Stomach smooth muscle (tissue), 2 donors: ENCODE measurements at regions not wholly inside any gene's neighbourhood (a gene's known extent, or its start where the extent isn't known, plus 50 kb on each side); places are given as distances from the start of the nearest gene placed in this dataset.
"Not testable (repeated sequence)": the region's sequence is repeated elsewhere in the genome, so short reads cannot be mapped to it uniquely, and the experiment has no call there.

Experiments used
- H3K27ac ChIP-seq: one replicate; pipeline ENCODE4 v1.7.0; 2013; ENCODE audit warnings: mild to moderate bottlenecking, low read length, inconsistent platforms
- H3K27me3 ChIP-seq, 2 donors: one replicate each; pipeline ENCODE4 v1.7.0; 2013; ENCODE audit warnings: low read length in 2 of 2; ENCODE audit not compliant: insufficient read depth in 2 of 2, control insufficient read depth in 1 of 2
- H3K36me3 ChIP-seq, 2 donors: one replicate each; pipeline ENCODE4 v1.7.0; 2013; ENCODE audit warnings: low read length in 2 of 2; ENCODE audit not compliant: control insufficient read depth in 2 of 2, insufficient read depth in 2 of 2
- H3K4me1 ChIP-seq: one replicate; pipeline ENCODE4 v1.7.0; 2013; ENCODE audit warnings: low read length; ENCODE audit not compliant: control insufficient read depth, insufficient read depth
- H3K4me3 ChIP-seq, 2 donors: one replicate each; pipeline ENCODE4 v1.7.0; 2013; ENCODE audit warnings: low read length in 2 of 2
- H3K9ac ChIP-seq, 2 donors: one replicate each; pipeline ENCODE4 v1.7.0; 2013; ENCODE audit warnings: low read length in 2 of 2, mild to moderate bottlenecking in 1 of 2
- H3K9me3 ChIP-seq, 2 donors: one replicate each; pipeline ENCODE4 v1.7.0; 2013; ENCODE audit warnings: low read length in 2 of 2; ENCODE audit not compliant: control insufficient read depth in 2 of 2
- donor health status: healthy.
- donor health status: Pancreatic carcinoma.

- no peaks in the 10 kb centered on the region for H3K36me3 ChIP-seq
- no peaks in the 10 kb centered on the region for H3K9me3 ChIP-seq
- no peak overlapping the region for H3K4me3 ChIP-seq
- H3K9ac ChIP-seq: no peak overlapping the region
- H3K27ac ChIP-seq: no peak overlapping the region
- H3K27me3 ChIP-seq: no peaks in the 10 kb centered on the region
- no peaks in the 10 kb centered on the region for H3K4me1 ChIP-seq
Measured at GRCh38 chr1:193404236-193404635, 217.8 kb upstream of the B3GALT2 start.

- no peaks in the 10 kb centered on the region for H3K9me3 ChIP-seq
- H3K27me3 ChIP-seq: no peaks in the 10 kb centered on the region
- H3K4me1 ChIP-seq: no peaks in the 10 kb centered on the region
- no peak overlapping the region for H3K27ac ChIP-seq
- no peaks in the 10 kb centered on the region for H3K36me3 ChIP-seq
- H3K4me3 ChIP-seq: no peak overlapping the region
- H3K9ac ChIP-seq: no peak overlapping the region
Measured at GRCh38 chr1:193402977-193403376, 216.6 kb upstream of the B3GALT2 start.

GRCh38 chr1:193402037-193402436 is 215.6 kb upstream of the B3GALT2 start:
- no peak overlapping the region for H3K4me3 ChIP-seq
- H3K27me3 ChIP-seq: no peaks in the 10 kb centered on the region
- H3K36me3 ChIP-seq: no peaks in the 10 kb centered on the region
- H3K9me3 ChIP-seq: no peaks in the 10 kb centered on the region
- H3K9ac ChIP-seq: no peak overlapping the region
- no peaks in the 10 kb centered on the region for H3K4me1 ChIP-seq
- H3K27ac ChIP-seq: no peak overlapping the region

- Histone ChIP-seq H3K27ac (no peak overlapping the region), H3K9me3 (no peaks in the 10 kb centered on the region), H3K4me3 (no peak overlapping the region), H3K9ac (no peak overlapping the region), H3K4me1 (no peaks in the 10 kb centered on the region), H3K27me3 (no peaks in the 10 kb centered on the region), H3K36me3 (no peaks in the 10 kb centered on the region)
Measured at GRCh38 chr1:193394336-193394735, 207.9 kb upstream of the B3GALT2 start.

GRCh38 chr1:193392686-193393085 is 206.3 kb upstream of the B3GALT2 start:
- H3K4me1 ChIP-seq: no peaks in the 10 kb centered on the region
- no peak overlapping the region for H3K27ac ChIP-seq
- no peaks in the 10 kb centered on the region for H3K9me3 ChIP-seq
- H3K9ac ChIP-seq: no peak overlapping the region
- H3K36me3 ChIP-seq: no peaks in the 10 kb centered on the region
- H3K4me3 ChIP-seq: no peak overlapping the region
- no peaks in the 10 kb centered on the region for H3K27me3 ChIP-seq

GRCh38 chr1:193388683-193389082 is 202.3 kb upstream of the B3GALT2 start:
- Histone ChIP-seq H3K27ac (no peak overlapping the region), H3K4me3 (no peak overlapping the region), H3K27me3 (no peaks in the 10 kb centered on the region), H3K36me3 (no peaks in the 10 kb centered on the region), H3K9me3 (no peaks in the 10 kb centered on the region), H3K4me1 (no peaks in the 10 kb centered on the region), H3K9ac (no peak overlapping the region)

GRCh38 chr1:193388165-193388564 is 201.8 kb upstream of the B3GALT2 start:
- Histone ChIP-seq H3K9ac (no peak overlapping the region), H3K4me1 (no peaks in the 10 kb centered on the region), H3K36me3 (no peaks in the 10 kb centered on the region), H3K9me3 (no peaks in the 10 kb centered on the region), H3K4me3 (no peak overlapping the region), H3K27me3 (no peaks in the 10 kb centered on the region), H3K27ac (no peak overlapping the region)

- Histone ChIP-seq H3K9me3 (no peaks in the 10 kb centered on the region), H3K9ac (no peak overlapping the region), H3K4me3 (no peak overlapping the region), H3K36me3 (no peaks in the 10 kb centered on the region), H3K4me1 (no peaks in the 10 kb centered on the region), H3K27ac (no peak overlapping the region), H3K27me3 (no peaks in the 10 kb centered on the region)
Measured at GRCh38 chr1:193387406-193387805, 201.0 kb upstream of the B3GALT2 start.

- not testable (repeated sequence) for H3K4me1 ChIP-seq, H3K9me3 ChIP-seq, H3K27ac ChIP-seq, H3K4me3 ChIP-seq, H3K36me3 ChIP-seq, H3K27me3 ChIP-seq, H3K9ac ChIP-seq
Measured at GRCh38 chr1:193378451-193378850, 192.0 kb upstream of the B3GALT2 start.

GRCh38 chr1:193377472-193377871 is 191.1 kb upstream of the B3GALT2 start:
- Histone ChIP-seq H3K4me3 (no peak overlapping the region), H3K9ac (no peak overlapping the region), H3K27me3 (no peaks in the 10 kb centered on the region), H3K9me3 (no peaks in the 10 kb centered on the region), H3K4me1 (no peaks in the 10 kb centered on the region), H3K27ac (no peak overlapping the region), H3K36me3 (no peaks in the 10 kb centered on the region)

GRCh38 chr1:193372553-193372952 is 186.1 kb upstream of the B3GALT2 start:
- Histone ChIP-seq H3K4me3 (no peak overlapping the region), H3K27me3 (no peaks in the 10 kb centered on the region), H3K9ac (no peak overlapping the region), H3K9me3 (no peaks in the 10 kb centered on the region), H3K4me1 (no peaks in the 10 kb centered on the region), H3K27ac (no peak overlapping the region), H3K36me3 (no peaks in the 10 kb centered on the region)

GRCh38 chr1:193368302-193368701 is 181.9 kb upstream of the B3GALT2 start:
- Histone ChIP-seq H3K36me3 (no peaks in the 10 kb centered on the region), H3K4me3 (no peak overlapping the region), H3K9ac (no peak overlapping the region), H3K27me3 (no peaks in the 10 kb centered on the region), H3K9me3 (no peaks in the 10 kb centered on the region), H3K4me1 (no peaks in the 10 kb centered on the region), H3K27ac (no peak overlapping the region)
